ENCODE measurements at regions not wholly inside any gene's neighbourhood (a gene's known extent, or its start where the extent isn't known, plus 50 kb on each side); places are given as distances from the start of the nearest gene placed in this dataset.

GRCh38 chr15:99440551-99441443 is 125.0 kb upstream of the MEF2A start:
- Histone ChIP-seq H3K9ac (ENCODE audit: low read length) (no peak overlapping the region), H3K9me3 (ENCODE audit: control extremely low read depth in 1 of 3, control insufficient read depth in 2 of 3, insufficient read depth in 1 of 3, low read length in 2 of 3) (no peaks in the 10 kb centered on the region), H3K4me3 (ENCODE audit: control extremely low read depth in 1 of 5, extremely low read depth in 1 of 5, insufficient read depth in 1 of 5, low read depth in 2 of 5, low read length in 4 of 5) (no peak overlapping the region), H3K27me3 (replicated peaks in 1 of 4; ENCODE audit: control extremely low read depth in 1 of 4, control insufficient read depth in 3 of 4, insufficient read depth in 4 of 4, low read length in 3 of 4) (no peaks in the 10 kb centered on the region), H3K4me2 (replicated peaks; ENCODE audit: low read depth, low read length, poor library complexity, severe bottlenecking) (no peak overlapping the region), H4K20me1 (ENCODE audit: control insufficient read depth, insufficient read depth, low read length, poor library complexity, severe bottlenecking) (no peaks in the 10 kb centered on the region), H3K79me2 (ENCODE audit: control insufficient read depth, insufficient read depth, low read length) (no peaks in the 10 kb centered on the region), H3K4me1 (ENCODE audit: control insufficient read depth in 2 of 2, insufficient read depth in 2 of 2, low read length in 2 of 2) (peaks cover 34 to 45% of the 10 kb centered on the region in 2 donors), H2AFZ (ENCODE audit: insufficient read depth, low read depth, low read length, poor library complexity, severe bottlenecking) (no peak overlapping the region), H3K27ac (ENCODE audit: low read length in 2 of 2) (no peak overlapping the region), H3K36me3 (replicated peaks in 1 of 2; ENCODE audit: control extremely low read depth in 1 of 2, control insufficient read depth in 1 of 2, extremely low read depth in 1 of 2, insufficient read depth in 2 of 2, low read length in 1 of 2) (no peaks in the 10 kb centered on the region)
- Mint-ChIP-seq H3K27me3 (no peaks in the 10 kb centered on the region), H3K4me3 (no peak overlapping the region), H3K9me3 (ENCODE audit: insufficient read depth) (no peaks in the 10 kb centered on the region), H3K4me1 (peaks cover 45% of the 10 kb centered on the region), H3K27ac (peak overlapping the region; percentile 42)
- 95% methylated on average over 11 of the region's 20 CpGs for WGBS (ENCODE audit: insufficient coverage)
- no peak for TF ChIP-seq CTCF (IDR thresholded peaks at IDR 0.05)
- no peak for TF ChIP-seq EZH2 (IDR thresholded peaks at IDR 0.05; ENCODE audit: borderline replicate concordance, insufficient read depth, low read depth, low read length, poor library complexity, severe bottlenecking)
- ChIA-PET POLR2A (interaction anchor here (1.5 kb wide), 1 partner anchor 64 kb away, joined by 3 read pairs; no protein-coding TSS in a partner anchor), CTCF (no interaction called here)
- peak; percentile 2 for DNase-seq
- intact Hi-C loops (cut with micrococcal nuclease) = no loop called here
- ATAC-seq (ENCODE audit: low read depth) = no peak

DNA sequence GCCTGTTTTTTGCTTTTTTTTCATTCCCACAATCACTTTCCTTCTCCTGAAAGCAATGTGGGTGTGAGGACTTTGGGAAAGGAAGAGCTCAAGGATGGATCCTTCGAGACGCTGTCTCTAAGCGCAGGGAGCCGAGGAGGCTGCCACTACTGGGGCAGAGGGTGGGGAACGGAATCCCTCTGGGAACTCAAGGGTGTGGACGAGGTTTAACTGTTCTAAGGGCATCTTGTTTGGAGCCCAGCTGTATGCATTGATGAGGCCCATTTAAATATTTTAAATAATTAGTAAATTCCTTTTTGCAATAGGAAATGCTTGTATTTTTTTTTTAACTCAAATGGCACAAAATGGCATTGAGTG is 124.4 kb upstream of the MEF2A start:
- Mint-ChIP-seq H3K4me3 (no peak overlapping the region), H3K27ac (peak overlapping the region; percentile 42), H3K27me3 (no peaks in the 10 kb centered on the region), H3K4me1 (peaks cover 39% of the 10 kb centered on the region), H3K9me3 (ENCODE audit: insufficient read depth) (no peaks in the 10 kb centered on the region)
- WGBS (ENCODE audit: insufficient coverage) = 100% methylated on average over 2 of the region's 6 CpGs
- no peak overlapping the region for H3K27ac ChIP-seq (ENCODE audit: low read length in 2 of 2)
- no peak overlapping the region for H2AFZ ChIP-seq (ENCODE audit: insufficient read depth, low read depth, low read length, poor library complexity, severe bottlenecking)
- H4K20me1 ChIP-seq (ENCODE audit: control insufficient read depth, insufficient read depth, low read length, poor library complexity, severe bottlenecking) = no peaks in the 10 kb centered on the region
- no peaks in the 10 kb centered on the region for H3K79me2 ChIP-seq (ENCODE audit: control insufficient read depth, insufficient read depth, low read length)
- no peak overlapping the region for H3K4me3 ChIP-seq (ENCODE audit: control extremely low read depth in 1 of 5, extremely low read depth in 1 of 5, insufficient read depth in 1 of 5, low read depth in 2 of 5, low read length in 4 of 5)
- CTCF ChIA-PET = no interaction called here
- DNase-seq = peak; percentile 1
- H3K4me2 ChIP-seq (replicated peaks; ENCODE audit: low read depth, low read length, poor library complexity, severe bottlenecking) = no peak overlapping the region
- intact Hi-C loops (cut with micrococcal nuclease) = no loop called here
- H3K36me3 ChIP-seq (replicated peaks in 1 of 2; ENCODE audit: control extremely low read depth in 1 of 2, control insufficient read depth in 1 of 2, extremely low read depth in 1 of 2, insufficient read depth in 2 of 2, low read length in 1 of 2) = no peaks in the 10 kb centered on the region
- POLR2A ChIA-PET = interaction anchor here (1.5 kb wide), 1 partner anchor 63 kb away, joined by 3 read pairs; no protein-coding TSS in a partner anchor
- H3K27me3 ChIP-seq (replicated peaks in 1 of 4; ENCODE audit: control extremely low read depth in 1 of 4, control insufficient read depth in 3 of 4, insufficient read depth in 4 of 4, low read length in 3 of 4) = no peaks in the 10 kb centered on the region
- TF ChIP-seq EZH2 (IDR thresholded peaks at IDR 0.05; ENCODE audit: borderline replicate concordance, insufficient read depth, low read depth, low read length, poor library complexity, severe bottlenecking) (no peak), CTCF (IDR thresholded peaks at IDR 0.05) (no peak)
- no peak for ATAC-seq (ENCODE audit: low read depth)
- no peak overlapping the region for H3K9ac ChIP-seq (ENCODE audit: low read length)
- peaks cover 34 to 41% of the 10 kb centered on the region in 2 donors for H3K4me1 ChIP-seq (ENCODE audit: control insufficient read depth in 2 of 2, insufficient read depth in 2 of 2, low read length in 2 of 2)
- no peaks in the 10 kb centered on the region for H3K9me3 ChIP-seq (ENCODE audit: control extremely low read depth in 1 of 3, control insufficient read depth in 2 of 3, insufficient read depth in 1 of 3, low read length in 2 of 3)
